AG08395 (cell line): ENCODE measurements at regions not wholly inside any gene's neighbourhood (a gene's known extent, or its start where the extent isn't known, plus 50 kb on each side); places are given as distances from the start of the nearest gene placed in this dataset.
"Not testable (repeated sequence)": the region's sequence is repeated elsewhere in the genome, so short reads cannot be mapped to it uniquely, and the experiment has no call there.

ENCODE experiments used
- DNase-seq: peaks from one replicate; pipeline ENCODE4 v3.0.0; 2012; ENCODE audit warnings: mixed read lengths, low spot score

- no peak for DNase-seq
These were observed 466.6 kb upstream of the C1orf87 start for GRCh38 chr1:60540141-60540540.

DNA sequence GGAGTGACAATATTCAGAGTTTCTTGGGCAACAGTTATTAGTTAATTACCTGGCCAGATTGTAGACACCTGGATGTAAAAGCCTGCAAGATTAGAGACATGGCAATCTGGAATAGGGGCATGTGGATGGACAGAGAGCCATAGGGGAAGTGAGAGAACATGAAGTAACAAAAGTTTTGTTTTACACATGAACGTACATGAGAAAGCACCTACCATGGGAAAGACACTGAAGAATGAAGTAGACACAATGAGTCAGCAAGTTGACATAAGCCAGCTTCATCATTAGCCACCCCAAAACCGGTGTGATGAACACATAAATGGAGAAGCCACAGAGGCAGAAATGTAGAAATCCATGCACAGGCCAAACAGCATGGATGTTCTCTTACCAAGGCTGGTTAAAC, 462.1 kb upstream of the C1orf87 start:
- no peak for DNase-seq

DNA sequence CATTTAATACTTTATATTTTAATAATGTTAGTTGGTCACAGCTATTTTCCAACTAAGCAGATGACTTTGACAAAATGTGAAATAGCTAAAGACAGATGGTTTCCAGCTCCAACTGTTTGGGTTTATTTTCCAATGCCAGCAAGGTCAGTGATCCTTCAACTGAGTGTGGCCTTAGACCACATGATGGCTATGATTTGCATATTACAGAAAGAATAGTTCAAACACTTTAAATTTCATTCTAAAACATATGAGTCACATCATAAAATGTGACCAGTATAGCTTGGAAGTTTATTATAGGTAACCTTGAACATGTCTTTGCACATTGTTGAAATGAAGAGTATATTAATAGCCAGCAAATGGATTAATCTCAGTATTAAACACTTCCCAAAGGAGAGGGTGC, 454.0 kb upstream of the C1orf87 start:
- no peak for DNase-seq

DNA sequence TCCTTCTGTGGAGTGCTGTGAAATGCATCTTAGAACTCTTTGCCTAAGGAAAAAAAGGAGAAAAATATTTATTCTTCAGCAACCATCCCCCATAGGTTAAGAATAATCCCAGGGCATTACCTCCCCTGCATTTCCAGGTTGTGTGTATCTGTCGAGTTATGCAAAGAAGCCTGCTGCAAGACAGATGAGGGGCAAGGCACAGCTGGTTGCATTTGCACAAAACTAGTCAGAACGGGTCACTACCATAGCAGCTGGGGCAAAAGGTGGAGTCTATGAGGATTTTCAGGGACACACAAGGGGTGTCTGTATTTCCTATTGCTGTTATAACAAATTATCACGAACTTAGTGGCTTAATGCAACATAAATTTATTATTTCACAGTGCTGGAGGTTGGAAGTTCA, 443.4 kb upstream of the C1orf87 start:
- DNase-seq: no peak

GRCh38 chr1:60510162-60510561, 436.6 kb upstream of the C1orf87 start:
- DNase-seq: no peak

DNA sequence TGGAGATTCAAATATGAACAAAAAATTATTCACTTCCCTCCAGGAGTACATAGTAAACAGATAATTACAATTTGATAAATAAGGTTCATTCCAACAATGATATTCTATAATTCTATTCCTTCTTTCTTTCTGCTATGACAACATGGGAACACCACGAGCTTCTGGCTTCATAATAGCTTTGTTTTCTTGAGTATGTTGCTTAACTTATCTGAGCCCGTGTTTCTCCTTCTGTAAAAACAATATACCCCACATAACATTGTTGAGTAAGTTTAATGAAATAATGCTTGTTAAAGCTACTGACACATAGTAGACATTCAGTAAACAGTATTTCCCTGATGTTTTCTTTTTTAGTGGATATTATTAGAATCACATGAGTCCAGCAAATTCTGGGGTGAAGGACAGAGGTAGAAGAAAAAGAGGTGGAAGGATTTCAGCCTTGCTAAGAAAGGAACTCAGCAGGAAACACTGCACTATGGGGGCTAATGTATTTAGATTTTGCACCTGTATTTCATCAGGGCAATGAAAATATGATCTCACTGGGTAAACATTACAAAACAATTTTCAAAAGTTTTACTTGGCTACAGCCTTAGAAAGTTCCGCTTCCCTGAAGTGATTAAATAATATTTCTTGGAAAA, 430.8 kb upstream of the C1orf87 start:
- no peak for DNase-seq

DNA sequence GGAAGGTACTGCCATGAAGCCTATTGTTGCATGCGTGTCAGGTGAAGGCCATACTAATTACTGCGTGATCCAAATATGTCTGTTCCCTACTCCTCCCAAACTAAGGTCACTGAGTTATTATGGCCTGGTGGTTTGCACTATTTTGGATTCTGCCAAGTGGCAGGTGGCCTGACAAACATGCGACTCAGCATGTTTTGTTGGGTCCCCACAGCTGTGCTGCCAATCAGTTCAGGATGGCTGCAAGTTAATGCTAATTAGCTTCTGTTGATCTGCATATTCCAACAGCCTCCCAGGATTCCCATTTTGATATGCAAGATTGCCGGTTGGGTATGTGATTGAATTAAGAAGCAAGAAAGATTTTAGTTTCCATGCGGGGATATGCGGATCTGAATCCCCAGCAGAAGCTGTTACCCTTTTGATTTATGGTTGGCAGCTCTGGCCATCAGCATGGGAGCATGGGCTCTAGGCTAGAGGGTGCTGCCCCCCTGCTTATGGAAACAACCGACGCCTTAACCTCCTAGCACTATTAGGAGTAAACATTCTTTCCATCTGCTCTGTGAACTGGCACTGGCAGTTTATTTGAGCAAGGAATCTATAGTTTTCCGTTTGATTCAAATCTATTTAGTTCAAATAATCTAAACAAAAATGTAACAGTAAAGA, 429.8 kb upstream of the C1orf87 start:
- DNase-seq: no peak

GRCh38 chr1:60502506-60502905, 428.9 kb upstream of the C1orf87 start:
- no peak for DNase-seq

DNA sequence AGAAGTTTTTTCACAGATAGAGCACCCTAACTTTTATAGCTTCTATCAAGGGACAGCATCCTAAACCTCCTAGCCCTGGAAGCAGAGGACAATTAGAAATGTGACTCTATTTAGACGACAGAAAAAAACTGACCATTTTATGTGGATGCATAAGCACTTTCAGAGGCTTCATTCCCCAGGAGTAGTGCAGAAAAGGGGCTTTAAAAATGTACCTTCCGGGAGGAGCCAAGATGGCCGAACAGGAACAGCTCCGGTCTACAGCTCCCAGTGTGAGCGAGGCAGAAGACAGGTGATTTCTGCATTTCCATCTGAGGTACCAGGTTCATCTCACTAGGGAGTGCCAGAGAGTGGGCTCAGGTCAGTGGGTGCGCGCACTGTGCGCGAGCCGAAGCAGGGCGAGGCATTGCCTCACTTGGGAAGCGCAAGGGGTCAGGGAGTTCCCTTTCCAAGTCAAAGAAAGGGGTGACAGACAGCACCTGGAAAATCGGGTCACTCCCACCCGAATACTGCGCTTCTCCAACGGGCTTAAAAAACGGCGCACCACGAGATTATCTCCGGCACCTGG, 416.4 kb upstream of the C1orf87 start:
- DNase-seq: not testable (repeated sequence)

- DNase-seq: no peak
These were observed 415.3 kb upstream of the C1orf87 start for GRCh38 chr1:60488847-60489246.

GRCh38 chr1:60487565-60488345, 414.2 kb upstream of the C1orf87 start:
- no peak for DNase-seq

DNA sequence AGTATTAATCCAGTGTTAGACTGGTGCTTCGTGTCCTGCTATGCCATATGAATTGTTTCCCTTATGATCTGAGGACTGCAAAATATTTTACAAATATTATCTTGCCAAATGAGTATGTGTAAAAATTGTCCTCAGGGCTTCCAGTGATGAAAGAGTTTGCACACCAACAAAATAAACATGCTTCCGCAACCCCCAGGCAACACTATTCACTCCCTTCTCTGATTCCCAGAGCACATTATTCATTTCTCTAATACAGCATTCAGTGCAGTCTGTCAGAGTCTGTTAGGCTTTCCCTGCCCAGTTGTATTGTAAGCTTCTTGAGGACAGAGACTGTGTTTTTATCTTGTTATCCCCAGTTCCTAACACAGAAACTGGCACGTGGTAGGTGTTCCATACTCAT, 409.9 kb upstream of the C1orf87 start:
- no peak for DNase-seq

DNA sequence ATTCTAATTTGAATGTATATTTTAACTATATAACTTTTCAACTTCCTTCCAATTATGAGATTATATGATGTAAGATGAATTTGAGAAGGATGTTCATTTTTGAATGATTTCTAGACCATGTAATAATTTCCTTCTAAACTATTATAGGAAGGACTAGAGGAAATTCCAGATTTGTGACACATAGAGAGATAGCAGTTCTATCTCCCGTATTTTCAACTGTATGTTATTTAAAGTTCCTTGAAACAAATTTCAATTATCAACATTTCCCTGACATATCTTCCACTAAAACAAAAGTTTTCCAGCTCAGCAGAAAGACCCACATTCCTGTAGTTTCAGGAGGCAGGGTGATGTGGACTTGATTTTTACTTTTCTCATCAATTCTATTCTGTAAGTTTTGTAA, 396.7 kb upstream of the C1orf87 start:
- no peak for DNase-seq

DNA sequence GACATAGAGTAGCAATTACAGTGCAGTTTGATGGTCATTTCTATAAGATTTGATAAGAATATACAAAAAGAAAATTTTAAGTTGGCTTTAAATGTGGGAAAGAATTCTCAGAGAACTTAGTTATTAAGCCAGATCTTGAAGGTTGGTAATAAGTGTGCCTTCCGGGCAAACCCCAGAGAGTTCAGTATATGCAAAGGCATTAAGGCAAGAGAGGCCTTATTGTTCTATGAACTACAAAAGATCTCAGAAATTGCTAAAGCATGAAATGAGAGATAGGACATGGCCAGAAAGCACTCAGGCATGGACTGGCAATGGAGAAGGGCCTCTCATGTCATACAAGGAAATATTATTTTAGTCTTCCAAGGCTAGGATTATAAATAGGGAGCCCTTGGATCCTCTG, 390.2 kb upstream of the C1orf87 start:
- DNase-seq: no peak

GRCh38 chr1:60463146-60463545, 389.6 kb upstream of the C1orf87 start:
- DNase-seq: no peak

- no peak for DNase-seq
These were observed 388.5 kb upstream of the C1orf87 start for GRCh38 chr1:60461925-60462595.

- no peak for DNase-seq
These were observed 384.5 kb upstream of the C1orf87 start for GRCh38 chr1:60458111-60458510.

DNA sequence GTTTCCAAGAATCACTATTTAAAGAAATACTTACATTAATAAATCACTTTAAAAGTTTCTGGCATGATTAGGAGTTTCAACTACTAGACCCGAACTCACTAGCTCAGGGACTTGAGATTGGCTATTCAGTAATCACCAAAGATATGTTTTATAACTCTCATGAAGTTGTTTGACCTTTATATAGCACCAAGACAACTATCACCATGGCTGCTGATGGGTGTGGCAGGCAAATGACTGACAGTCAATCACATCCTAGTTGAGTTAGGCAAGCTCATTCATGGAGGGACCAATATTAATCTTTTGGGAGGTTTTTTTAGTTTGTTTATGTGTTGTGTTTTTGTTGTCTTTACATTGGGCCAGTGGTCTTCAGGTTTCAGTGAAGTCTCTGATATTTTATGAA, 376.3 kb upstream of the C1orf87 start:
- no peak for DNase-seq

DNA sequence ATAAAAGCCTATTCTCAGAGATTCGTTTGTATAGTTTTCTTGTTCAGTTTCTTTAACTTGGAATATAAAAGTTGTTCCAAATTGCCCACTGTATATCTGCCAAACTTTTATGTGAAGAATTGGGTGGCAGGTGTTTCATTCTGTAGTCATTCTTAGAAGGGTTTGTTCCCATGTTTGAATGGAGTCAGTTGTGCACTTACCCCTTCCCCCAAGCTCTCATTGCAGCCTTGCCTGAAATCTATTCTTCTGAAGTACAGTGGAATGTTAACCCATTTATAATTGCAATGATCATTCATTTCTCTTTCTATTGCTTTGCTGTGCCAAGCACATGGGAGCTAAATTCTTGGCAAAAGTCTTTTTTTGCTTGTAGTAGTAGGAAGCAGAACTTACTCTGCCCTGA, 375.3 kb upstream of the C1orf87 start:
- DNase-seq: no peak

DNA sequence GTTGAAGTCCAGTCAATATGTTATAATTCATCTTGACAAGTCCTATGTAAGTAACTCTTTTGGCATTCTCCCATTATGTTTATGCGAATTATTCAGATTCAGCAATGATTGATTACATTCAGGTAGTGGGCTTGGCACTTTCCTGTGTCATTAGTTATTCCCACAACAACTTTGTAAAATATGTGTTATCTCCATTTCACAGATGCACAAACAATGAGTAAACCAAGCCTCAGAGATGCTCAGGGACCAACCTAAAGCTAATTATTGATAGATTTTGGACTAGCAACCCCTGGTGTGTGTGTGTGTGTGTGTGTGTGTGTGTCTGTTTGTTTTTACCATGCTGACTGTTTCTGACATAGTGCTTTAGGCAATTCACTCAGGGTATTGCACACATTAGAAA, 371.1 kb upstream of the C1orf87 start:
- no peak for DNase-seq

- DNase-seq: no peak
These were observed 362.6 kb upstream of the C1orf87 start for GRCh38 chr1:60436186-60436585.

- no peak for DNase-seq
These were observed 358.0 kb upstream of the C1orf87 start for GRCh38 chr1:60431593-60431992.
